GM13976 (cell line): ENCODE measurements at regions not wholly inside any gene's neighbourhood (a gene's known extent, or its start where the extent isn't known, plus 50 kb on each side); places are given as distances from the start of the nearest gene placed in this dataset.

ENCODE experiments used
- DNase-seq: peaks from one replicate; pipeline ENCODE4 v3.0.0; 2012; ENCODE audit warnings: low spot score
- CTCF ChIP-seq: IDR thresholded peaks from 2 replicates; pipeline ENCODE4 v1.5.1; 2012; ENCODE audit warnings: borderline replicate concordance, mild to moderate bottlenecking; ENCODE audit not compliant: insufficient read depth; ENCODE audit errors: extremely low read depth, missing control alignments, control extremely low read depth
- in situ Hi-C: fragments of 300-500 bp; cut with MboI; formaldehyde crosslinking; loops from one replicate; pipeline ENCODE4 v1.12.0; 2022; ENCODE audit warnings: low sequenced_read_pairs, mixed read lengths, inconsistent platforms; ENCODE audit not compliant: unreplicated experiment

- TF ChIP-seq CTCF, result no peak
- no peak for DNase-seq
- in situ Hi-C loops, result no loop called here
Observed at GRCh38 chr4:112910109-112910736, 139.2 kb upstream of the ANK2 start.

- no peak for DNase-seq
- TF ChIP-seq CTCF, result no peak
- in situ Hi-C loops, result no loop called here
Observed at GRCh38 chr4:112916868-112917267, 132.6 kb upstream of the ANK2 start.

GRCh38 chr4:112923516-112923915 is 125.9 kb upstream of the ANK2 start:
- in situ Hi-C loops, result no loop called here
- no peak for DNase-seq
- TF ChIP-seq CTCF, result no peak

- TF ChIP-seq CTCF, result no peak
- no peak for DNase-seq
- in situ Hi-C loops, result loop anchor here (25.0 kb wide), 2 partner anchors 290 to 590 kb away; partner anchors contain the start of genes LARP7 and ZGRF1
Observed at GRCh38 chr4:112926819-112927218, 122.6 kb upstream of the ANK2 start.

- no peak for TF ChIP-seq CTCF
- in situ Hi-C loops, result loop anchor here (25.0 kb wide), 2 partner anchors 290 to 590 kb away; partner anchors contain the start of genes LARP7 and ZGRF1
- DNase-seq, result no peak
Observed at GRCh38 chr4:112927544-112927943, 121.9 kb upstream of the ANK2 start.

GRCh38 chr4:112931001-112931400 is 118.5 kb upstream of the ANK2 start:
- no peak for DNase-seq
- in situ Hi-C loops, result loop anchor here (10.0 to 25.0 kb wide), 3 partner anchors 166 to 594 kb away; partner anchors contain the start of genes LARP7 and ZGRF1
- no peak for TF ChIP-seq CTCF
